HG02798 (cell line): ENCODE measurements at regions not wholly inside any gene's neighbourhood (a gene's known extent, or its start where the extent isn't known, plus 50 kb on each side); places are given as distances from the start of the nearest gene placed in this dataset.
A peak's percentile ranks its signal among the peaks of the same experiment; 100 is the strongest.
"Not testable (repeated sequence)": the region's sequence is repeated elsewhere in the genome, so short reads cannot be mapped to it uniquely, and the experiment has no call there.

Experiments
- ATAC-seq: cut with Tn5 transposase; IDR thresholded peaks from one replicate; pipeline ENCODE4 v1.9.1; 2021; ENCODE audit warnings: mild to moderate bottlenecking; ENCODE audit not compliant: unreplicated experiment, poor library complexity

- not testable (repeated sequence) for ATAC-seq
Observed at GRCh38 chr2:111382507-111382906, 261.8 kb downstream of the BCL2L11 start.

GRCh38 chr2:111383311-111383710 is 262.6 kb downstream of the BCL2L11 start:
- not testable (repeated sequence) for ATAC-seq

- not testable (repeated sequence) for ATAC-seq
Observed at GRCh38 chr2:111385226-111385957, 264.7 kb downstream of the BCL2L11 start.

GRCh38 chr2:111390605-111391004 is 269.9 kb downstream of the BCL2L11 start:
- not testable (repeated sequence) for ATAC-seq

- peak; percentile 50 for ATAC-seq
Observed at GRCh38 chr2:111395350-111396128, 274.8 kb downstream of the BCL2L11 start.

GRCh38 chr2:111400598-111401253 is 280.0 kb downstream of the BCL2L11 start:
- not testable (repeated sequence) for ATAC-seq

- ATAC-seq, result not testable (repeated sequence)
Observed at GRCh38 chr2:111401270-111402140, 280.8 kb downstream of the BCL2L11 start.

- ATAC-seq, result peak; percentile 66
Observed at GRCh38 chr2:111402450-111402849, 281.7 kb downstream of the BCL2L11 start.

GRCh38 chr2:111403287-111403686 is 282.6 kb downstream of the BCL2L11 start:
- ATAC-seq, result not testable (repeated sequence)

GRCh38 chr2:111406616-111407015 is 285.9 kb downstream of the BCL2L11 start:
- ATAC-seq, result not testable (repeated sequence)

- ATAC-seq, result not testable (repeated sequence)
Observed at GRCh38 chr2:111407632-111408194, 287.0 kb downstream of the BCL2L11 start.

GRCh38 chr2:111410868-111411406 is 290.2 kb downstream of the BCL2L11 start:
- not testable (repeated sequence) for ATAC-seq

GRCh38 chr2:111411867-111412681 is 291.4 kb downstream of the BCL2L11 start:
- not testable (repeated sequence) for ATAC-seq

GRCh38 chr2:111412841-111413650 is 292.3 kb downstream of the BCL2L11 start:
- not testable (repeated sequence) for ATAC-seq

GRCh38 chr2:111413950-111414349 is 293.2 kb downstream of the BCL2L11 start:
- ATAC-seq, result not testable (repeated sequence)

- ATAC-seq, result not testable (repeated sequence)
Observed at GRCh38 chr2:111415765-111416743, 295.3 kb downstream of the BCL2L11 start.
